Endothelial cell of umbilical vein (primary cell): ENCODE measurements at regions not wholly inside any gene's neighbourhood (a gene's known extent, or its start where the extent isn't known, plus 50 kb on each side); places are given as distances from the start of the nearest gene placed in this dataset.

Experiments used
- CTCF ChIP-seq, 2 donors: IDR thresholded peaks; 1 replicate in 1 of 2; 2 replicates in 1 of 2; pipeline ENCODE4 v1.5.1; 2011; ENCODE audit warnings: low read length in 2 of 2, mild to moderate bottlenecking in 2 of 2, moderate library complexity in 2 of 2, control low read depth in 1 of 2, inconsistent platforms in 1 of 2, low read depth in 1 of 2; ENCODE audit not compliant: insufficient read depth in 1 of 2; ENCODE audit errors: extremely low read depth in 1 of 2
- EZH2 ChIP-seq: IDR thresholded peaks from 2 replicates; pipeline ENCODE4 v1.6.1; 2012; ENCODE audit warnings: borderline replicate concordance, low read depth, mild to moderate bottlenecking, moderate library complexity, low read length, inconsistent platforms; ENCODE audit not compliant: severe bottlenecking
- MAX ChIP-seq: IDR thresholded peaks from 2 replicates; pipeline ENCODE4 v1.6.1; 2011; ENCODE audit not compliant: insufficient read depth, insufficient read length
- MYC ChIP-seq: IDR thresholded peaks from one replicate; pipeline ENCODE4 v1.6.1; 2011; ENCODE audit warnings: mild to moderate bottlenecking, low read depth, low read length
- POLR2A ChIP-seq: IDR thresholded peaks from 2 replicates; pipeline ENCODE4 v1.6.1; 2012; ENCODE audit warnings: low read depth, mild to moderate bottlenecking, control low read depth, low read length
- POLR2AphosphoS5 ChIP-seq: IDR thresholded peaks from 2 replicates; pipeline ENCODE4 v1.6.1; 2012; ENCODE audit warnings: low read depth, mild to moderate bottlenecking, control low read depth, low read length, moderate library complexity; ENCODE audit not compliant: insufficient read depth

DNA sequence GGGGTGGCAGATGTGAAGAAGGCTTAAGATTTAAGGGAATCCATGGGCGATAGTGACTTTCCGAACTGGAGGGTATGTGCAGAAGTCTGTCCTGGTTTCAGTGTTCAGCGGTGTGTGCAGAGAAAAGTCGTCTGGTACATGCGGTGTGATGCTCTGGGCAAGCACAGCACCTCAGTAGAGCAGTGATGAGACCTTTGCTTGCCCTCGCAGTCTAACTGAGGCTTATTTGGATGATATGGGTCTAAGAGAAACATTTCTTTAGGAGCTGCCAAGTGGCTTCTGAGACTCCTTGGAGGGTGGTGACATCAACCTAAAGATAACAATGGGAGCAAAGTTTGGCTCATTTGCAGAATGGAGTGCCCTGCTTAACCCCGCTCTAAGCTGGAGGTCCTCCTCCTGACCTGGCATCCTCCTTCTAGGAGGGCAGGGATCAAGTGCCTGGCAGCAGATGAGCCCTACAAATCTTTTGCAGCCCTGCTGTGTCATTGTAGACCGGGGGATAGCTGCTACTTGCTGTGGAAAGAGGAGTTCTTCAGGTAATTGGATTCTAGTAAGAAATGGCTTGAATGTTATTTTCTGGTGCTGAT is 228.1 kb upstream of the AZI2 start:
- TF ChIP-seq EZH2 (peak; percentile 61), CTCF (IDR thresholded peaks at IDR 0.05; ENCODE audit: extremely low read depth in 1 of 2, insufficient read depth in 1 of 2, low read depth in 1 of 2, low read length in 2 of 2) (no peak), POLR2A (no peak), POLR2AphosphoS5 (no peak), MAX (no peak), MYC (no peak)
